ENCODE measurements at regions not wholly inside any gene's neighbourhood (a gene's known extent, or its start where the extent isn't known, plus 50 kb on each side); places are given as distances from the start of the nearest gene placed in this dataset.

GRCh38 chr21:37967036-37967435, 50.8 kb upstream of the KCNJ6 start:
- FAIRE-seq (no peak), DNase-seq (ENCODE audit: insufficient read length, low spot score) (no peak)

DNA sequence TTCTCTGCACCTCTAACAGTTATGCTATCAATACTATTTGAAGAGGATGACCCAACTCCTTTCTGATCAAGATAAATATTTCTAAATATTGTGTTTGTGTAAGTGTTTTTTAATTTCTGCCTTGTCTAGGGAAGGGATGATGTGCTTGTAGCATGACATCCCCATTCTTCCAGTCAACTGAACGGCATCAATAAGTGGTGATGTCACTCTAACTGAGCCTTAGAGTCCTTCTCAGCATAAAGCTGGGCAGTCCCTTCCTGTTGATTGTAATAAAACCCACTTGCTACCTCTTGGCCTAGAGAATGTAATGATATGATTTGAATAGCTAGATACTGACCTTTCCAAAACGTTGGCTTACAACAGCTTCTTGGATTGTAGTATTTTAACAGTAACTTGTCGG, 52.5 kb upstream of the KCNJ6 start:
- FAIRE-seq (no peak), DNase-seq (ENCODE audit: insufficient read length, low spot score) (no peak)

DNA sequence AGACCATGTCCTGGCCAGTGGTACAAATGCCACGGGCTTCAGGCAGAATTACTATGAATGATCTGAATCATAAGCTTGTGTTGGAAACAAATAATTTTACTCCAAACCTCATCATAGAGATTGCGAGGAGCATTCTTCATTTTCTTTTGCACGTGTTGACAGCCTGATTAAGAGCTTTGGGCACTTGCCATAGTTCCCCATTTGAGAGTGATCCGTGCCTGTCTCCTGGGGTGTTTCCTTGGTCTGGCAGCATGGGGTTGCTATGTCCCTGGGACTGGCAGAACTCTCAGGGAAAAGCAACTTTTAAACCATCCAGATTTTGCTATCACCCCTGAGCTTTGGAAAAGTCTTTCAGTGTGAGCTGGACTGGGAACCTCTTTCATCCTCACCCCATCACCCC, 54.3 kb upstream of the KCNJ6 start:
- DNase-seq (ENCODE audit: insufficient read length, low spot score) (no peak), FAIRE-seq (no peak)

DNA sequence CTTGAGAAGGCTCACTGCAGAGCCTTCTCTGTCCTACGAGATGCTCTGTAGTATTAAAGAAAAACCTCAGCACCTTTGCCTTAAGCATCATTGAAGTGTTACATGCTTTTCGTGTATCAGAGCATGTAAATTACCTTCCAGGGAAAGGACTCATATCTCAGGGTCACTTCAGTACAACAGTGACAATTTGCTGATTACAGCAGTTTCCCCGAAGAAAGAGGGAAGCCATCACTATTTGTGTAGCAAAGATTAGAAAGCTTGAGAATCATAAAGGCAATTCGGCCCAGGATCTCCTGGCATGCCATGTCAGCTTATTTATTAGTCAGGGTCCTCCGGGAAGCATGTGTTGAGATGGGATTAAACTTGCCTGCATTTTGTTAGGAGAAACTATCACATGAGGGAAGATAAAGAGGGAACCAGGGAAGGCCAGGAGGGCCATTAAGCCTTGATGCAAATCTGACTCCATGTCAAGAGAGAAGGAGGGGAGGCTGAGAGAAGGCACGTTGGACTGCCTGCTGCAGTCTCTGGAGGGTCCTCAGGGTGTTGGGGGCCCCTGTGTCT, 55.2 kb upstream of the KCNJ6 start:
- FAIRE-seq (no peak), DNase-seq (ENCODE audit: insufficient read length, low spot score) (no peak)

DNA sequence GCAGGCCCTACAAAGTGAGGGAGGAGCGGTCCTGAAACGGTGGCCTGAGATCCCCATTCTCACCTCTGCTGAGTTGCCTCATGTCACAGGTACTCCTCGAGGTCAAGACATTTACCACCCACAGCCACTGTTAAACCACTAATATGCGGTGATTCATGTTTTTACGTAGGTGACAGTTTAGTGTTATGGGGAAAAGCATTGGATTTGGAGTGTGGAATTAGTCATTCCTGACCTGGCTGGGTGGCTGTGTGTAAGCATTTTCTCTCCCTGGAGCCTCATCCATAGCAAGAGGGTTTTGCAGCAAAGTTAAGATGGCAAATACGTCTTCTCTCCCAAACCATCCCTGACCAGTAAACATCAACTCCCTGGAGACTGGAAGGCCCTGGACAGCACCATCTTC, 57.8 kb upstream of the KCNJ6 start:
- DNase-seq (ENCODE audit: insufficient read length, low spot score) = peak; percentile 26
- peak; percentile 77 for FAIRE-seq

DNA sequence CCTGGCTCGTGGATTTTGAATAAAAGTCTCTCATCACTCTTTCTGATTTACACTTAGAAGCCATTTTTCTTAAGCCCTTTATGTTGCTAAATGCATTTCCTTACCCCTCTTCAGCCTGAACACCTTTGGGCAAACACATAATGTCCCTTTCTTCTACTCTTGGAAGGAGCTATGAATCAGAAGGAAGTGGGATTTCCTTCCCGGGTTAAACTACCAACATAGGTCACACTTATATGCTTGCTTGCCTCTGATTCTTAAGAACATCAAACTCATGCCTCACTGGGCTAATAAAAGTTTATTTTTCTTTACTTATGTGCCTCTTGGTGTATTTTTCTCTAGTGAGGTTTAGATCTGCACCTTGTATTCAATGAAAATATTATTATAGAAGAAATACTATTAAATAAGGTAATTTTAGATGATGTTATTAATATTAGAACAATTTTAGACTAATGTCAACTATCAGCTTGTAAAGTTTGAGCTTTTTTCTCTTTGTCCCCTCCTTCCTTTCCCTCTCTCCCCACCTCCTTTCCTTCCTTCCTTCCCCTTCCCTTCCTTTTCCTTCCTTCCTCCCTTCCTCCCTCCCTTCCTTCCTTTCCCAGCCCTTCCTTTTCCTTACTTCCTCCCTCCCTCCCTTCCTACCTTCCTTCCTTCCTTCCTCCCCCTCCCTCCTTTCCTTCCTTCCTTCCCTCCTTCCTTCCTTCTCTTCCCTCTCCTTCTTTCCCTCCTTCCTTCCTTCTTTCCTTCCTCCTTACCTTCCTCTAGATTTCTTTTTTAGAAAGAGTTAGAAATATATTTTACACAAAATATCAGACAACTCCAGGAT, 66.5 kb upstream of the KCNJ6 start:
- FAIRE-seq (no peak), DNase-seq (ENCODE audit: insufficient read length, low spot score) (no peak)

DNA sequence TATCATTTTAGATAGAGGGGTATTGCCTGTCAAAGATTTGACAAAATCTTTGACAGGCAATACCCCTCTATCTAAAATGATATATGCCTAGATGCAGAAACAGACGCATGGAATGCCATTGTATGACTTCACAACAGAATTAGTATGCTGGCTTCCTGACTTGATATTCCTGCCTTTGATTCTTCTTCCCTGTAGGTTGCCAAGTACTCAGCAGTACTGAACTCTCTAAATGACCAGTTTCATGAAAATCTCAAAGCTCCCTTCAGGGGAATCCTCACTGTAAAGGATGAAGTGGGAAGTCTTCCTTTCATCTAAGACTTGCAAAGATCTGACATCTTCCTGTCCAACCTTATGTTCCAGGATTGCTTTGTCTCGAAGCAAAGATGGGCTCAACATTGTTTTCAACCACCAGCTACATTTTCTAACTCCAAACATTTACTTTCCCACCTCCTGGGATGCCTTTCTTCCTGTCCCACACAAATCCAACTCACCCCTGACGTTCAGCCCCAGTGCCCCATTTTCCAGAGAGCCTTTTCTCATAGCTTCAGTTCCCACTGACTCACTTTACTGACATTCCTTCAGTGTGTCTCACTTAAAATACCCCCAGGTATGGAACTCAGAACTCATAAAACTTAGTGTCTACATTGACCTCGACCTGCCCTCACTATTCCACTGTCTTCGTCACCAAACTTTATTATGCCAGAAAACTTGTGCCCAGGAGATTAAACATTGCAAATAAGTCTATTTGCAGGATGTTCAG, 67.3 kb upstream of the KCNJ6 start:
- DNase-seq (ENCODE audit: insufficient read length, low spot score) (peak; percentile 31), FAIRE-seq (no peak)

GRCh38 chr21:37984416-37984815, 68.2 kb upstream of the KCNJ6 start:
- no peak for DNase-seq (ENCODE audit: insufficient read length, low spot score)

GRCh38 chr21:37986000-37986399, 69.7 kb upstream of the KCNJ6 start:
- FAIRE-seq = no peak

More at GRCh38 chr21:37984416-37984815, 68.2 kb upstream of the KCNJ6 start:
- no peak for FAIRE-seq

GRCh38 chr21:37986751-37987399, 70.6 kb upstream of the KCNJ6 start:
- no peak for FAIRE-seq

More at GRCh38 chr21:37986000-37986399, 69.7 kb upstream of the KCNJ6 start:
- DNase-seq (ENCODE audit: insufficient read length, low spot score) = no peak

DNA sequence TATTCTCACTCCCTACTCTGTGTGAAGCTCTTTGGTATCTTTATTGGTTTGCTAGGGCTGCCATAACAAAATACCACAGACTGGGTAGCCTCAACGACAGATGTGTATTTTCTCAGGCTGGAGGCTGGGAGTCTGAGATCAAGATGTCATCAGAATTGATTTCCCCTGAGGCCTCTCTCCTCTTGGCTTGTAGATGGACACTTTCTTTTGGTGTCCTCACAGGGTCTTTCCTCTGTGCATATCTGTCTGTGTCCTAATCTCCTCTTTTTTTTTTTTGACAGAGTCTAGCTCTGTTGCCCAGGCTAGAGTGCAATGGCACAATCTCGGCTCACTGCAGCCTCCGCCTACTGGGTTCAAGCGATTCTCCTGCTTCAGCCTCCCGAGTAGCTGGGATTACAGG, 71.4 kb upstream of the KCNJ6 start:
- FAIRE-seq = no peak
- no peak for DNase-seq (ENCODE audit: insufficient read length, low spot score)

More at GRCh38 chr21:37986751-37987399, 70.6 kb upstream of the KCNJ6 start:
- DNase-seq (ENCODE audit: insufficient read length, low spot score) = no peak

DNA sequence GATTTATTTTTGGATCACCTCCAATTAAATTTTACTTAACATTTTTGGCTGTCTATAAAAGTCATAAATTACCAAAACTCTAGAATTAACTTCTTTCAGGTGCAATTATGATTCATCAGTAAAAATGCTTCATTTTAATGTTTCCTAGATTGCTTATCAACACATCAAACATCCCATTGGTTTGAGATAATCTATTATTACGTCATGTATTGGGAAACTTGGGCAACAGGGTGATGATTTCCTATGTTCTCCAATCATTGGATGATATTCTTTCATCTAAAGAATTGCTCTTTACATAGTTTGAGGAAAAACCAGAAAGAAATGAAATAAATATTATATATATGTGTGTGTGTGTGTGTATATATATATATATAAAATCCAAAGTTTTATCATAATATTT, 76.8 kb upstream of the KCNJ6 start:
- FAIRE-seq (no peak), DNase-seq (ENCODE audit: insufficient read length, low spot score) (no peak)

DNA sequence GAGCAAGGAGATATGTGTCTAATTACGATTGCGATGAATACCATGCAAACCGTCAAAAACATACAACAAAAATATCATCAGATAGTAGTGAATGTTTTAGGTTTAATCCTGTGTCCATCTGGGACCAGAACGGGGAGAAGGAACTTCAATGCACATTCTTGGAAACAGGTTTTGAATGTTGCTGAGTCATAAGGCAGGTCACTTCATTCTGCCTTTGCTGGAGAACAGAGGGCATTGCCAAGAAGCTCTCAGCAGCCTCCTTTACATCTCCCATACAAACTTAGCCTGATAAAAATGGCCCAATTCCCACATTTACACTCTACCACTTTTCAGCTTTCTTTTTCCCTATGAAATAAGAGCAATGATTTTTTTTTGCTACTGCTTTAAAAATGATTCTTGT, 78.0 kb upstream of the KCNJ6 start:
- no peak for DNase-seq (ENCODE audit: insufficient read length, low spot score)
- FAIRE-seq = no peak

DNA sequence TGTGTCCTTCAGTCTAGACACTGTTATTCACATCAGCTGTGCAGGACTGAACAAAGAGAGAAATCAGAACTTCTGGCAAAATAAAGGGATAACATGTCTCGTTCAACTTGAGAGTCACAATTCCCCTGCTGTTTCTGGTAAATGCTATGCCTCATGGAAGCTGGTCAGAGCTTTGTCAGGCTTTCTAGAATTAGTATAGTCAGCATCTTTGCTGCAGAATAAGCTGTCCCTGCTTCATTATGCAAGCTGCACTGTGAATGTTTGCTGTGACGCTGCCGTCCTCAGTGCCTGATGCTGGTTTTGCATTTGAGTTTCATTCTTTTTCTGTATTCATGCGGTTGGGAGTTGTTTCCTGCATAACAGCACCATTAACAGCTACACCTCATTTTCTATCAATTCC, 96.4 kb upstream of the KCNJ6 start:
- DNase-seq (ENCODE audit: insufficient read length, low spot score) (no peak), FAIRE-seq (no peak)

DNA sequence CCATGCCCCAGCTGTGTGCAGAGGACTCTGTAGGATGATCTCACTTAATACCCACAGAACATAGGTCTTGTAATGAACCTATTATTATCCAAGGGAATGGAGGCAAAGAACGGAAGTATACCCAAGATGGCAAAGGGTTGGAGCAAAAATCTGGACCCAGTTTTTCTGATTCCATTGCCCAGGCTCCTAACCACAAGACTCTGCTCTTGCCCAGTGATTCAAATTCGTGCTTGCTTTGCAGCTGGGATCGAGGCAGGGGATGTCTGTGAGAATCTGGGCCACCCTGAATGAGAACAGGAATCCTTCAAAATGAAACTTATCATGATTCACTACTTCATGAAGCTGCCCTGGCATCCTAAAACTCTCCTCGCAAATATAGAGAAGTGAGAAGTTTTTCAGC, 97.5 kb upstream of the KCNJ6 start:
- FAIRE-seq = no peak
- no peak for DNase-seq (ENCODE audit: insufficient read length, low spot score)

DNA sequence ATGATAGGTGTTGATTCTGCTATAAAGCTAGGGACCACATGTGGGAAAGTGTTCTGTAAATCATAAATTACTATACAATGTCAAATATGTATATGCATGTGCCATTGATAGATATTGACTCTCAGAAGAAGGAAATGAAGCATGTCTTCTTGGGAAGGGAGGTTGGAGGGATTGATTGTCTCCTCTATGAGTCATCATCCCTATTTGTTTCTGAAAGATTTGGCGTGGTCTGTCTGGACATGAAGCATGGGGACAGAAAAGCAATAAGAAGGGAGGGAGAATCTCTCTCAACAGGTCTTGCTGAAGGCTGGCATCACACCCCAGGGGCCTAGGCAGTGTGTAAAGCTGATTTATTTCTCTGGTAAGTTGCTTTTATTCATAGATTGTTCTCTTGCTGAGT, 98.0 kb upstream of the KCNJ6 start:
- DNase-seq (ENCODE audit: insufficient read length, low spot score) (no peak), FAIRE-seq (no peak)

- FAIRE-seq = no peak
- DNase-seq (ENCODE audit: insufficient read length, low spot score) = peak; percentile 40
Observed at GRCh38 chr21:38027901-38028498, 111.7 kb upstream of the KCNJ6 start.

DNA sequence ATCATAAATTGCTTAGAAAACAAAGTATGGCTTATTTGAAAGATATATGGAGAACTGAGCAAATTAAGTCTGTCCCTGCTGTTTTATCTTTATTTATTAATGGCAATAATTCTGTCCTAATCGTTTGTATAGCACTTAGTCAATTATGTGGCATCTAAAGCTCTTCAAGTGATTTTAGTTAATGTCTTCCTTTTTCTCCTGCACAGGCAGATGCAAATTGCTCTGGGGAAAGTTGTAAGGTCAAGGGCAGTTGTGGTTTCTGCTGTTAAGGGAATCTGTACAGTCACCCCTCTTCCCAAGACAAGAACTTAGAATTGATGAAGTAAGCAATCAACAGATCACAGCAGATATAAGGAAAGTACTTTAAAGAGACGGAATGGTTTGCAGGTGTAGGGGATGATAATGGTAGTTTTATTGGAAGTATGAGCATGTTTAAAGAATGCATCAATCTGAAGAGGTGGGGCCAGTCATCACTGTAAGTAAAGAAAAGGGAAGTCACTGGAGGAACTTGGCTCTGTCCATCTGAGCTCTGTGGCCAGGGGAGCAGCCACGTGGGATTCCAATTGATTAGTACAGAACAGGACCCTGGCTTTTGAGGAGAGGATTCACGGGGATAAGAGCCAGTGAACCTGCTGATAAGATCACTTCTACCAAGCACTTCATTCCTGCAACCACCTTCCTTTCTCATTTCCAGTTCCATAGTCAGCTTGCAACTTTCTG, 116.0 kb upstream of the KCNJ6 start:
- FAIRE-seq (no peak), DNase-seq (ENCODE audit: insufficient read length, low spot score) (no peak)

DNA sequence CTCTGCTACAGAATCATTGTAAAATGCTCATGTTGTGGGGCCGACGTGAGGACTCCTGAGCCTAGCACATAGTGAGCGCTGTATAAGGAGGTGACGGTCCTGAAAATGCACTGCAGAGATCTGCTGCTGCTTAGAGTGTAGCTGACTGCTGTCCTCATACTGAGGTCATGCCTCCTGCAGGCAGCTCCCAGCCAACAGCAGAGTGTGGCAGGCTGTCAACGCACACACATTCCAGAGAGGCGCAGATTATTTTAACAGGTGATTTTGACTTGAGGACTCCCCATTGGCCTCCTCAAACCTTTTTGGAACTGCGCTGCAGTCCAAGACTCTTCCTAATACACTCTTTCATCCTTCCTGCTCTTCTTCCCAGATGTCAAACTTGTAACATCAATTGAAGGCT, 119.8 kb upstream of the KCNJ6 start:
- no peak for FAIRE-seq

GRCh38 chr21:38037416-38037815, 121.2 kb upstream of the KCNJ6 start:
- FAIRE-seq (no peak), DNase-seq (ENCODE audit: insufficient read length, low spot score) (no peak)

More for the DNA sequence above, 119.8 kb upstream of the KCNJ6 start:
- no peak for DNase-seq (ENCODE audit: insufficient read length, low spot score)
